H9 (cell line): ENCODE measurements at regions not wholly inside any gene's neighbourhood (a gene's known extent, or its start where the extent isn't known, plus 50 kb on each side); places are given as distances from the start of the nearest gene placed in this dataset.

ENCODE experiments used
- DNase-seq: peaks from one replicate; pipeline ENCODE4 v3.0.0-alpha.2; 2017
- H2AFZ ChIP-seq: one replicate; pipeline ENCODE4 v1.6.1; 2013; ENCODE audit warnings: mild to moderate bottlenecking, low read length, control low read depth, moderate library complexity
- H2AK5ac ChIP-seq: 2 replicates; pipeline ENCODE4 v1.6.1; 2013; ENCODE audit warnings: low read length, control low read depth, mixed read lengths; ENCODE audit not compliant: insufficient read length
- H2BK120ac ChIP-seq: one replicate; pipeline ENCODE4 v1.6.1; 2013; ENCODE audit warnings: low read depth, mild to moderate bottlenecking, low read length, control low read depth, inconsistent platforms; ENCODE audit not compliant: poor library complexity, severe bottlenecking
- H2BK12ac ChIP-seq: 2 replicates; pipeline ENCODE4 v1.6.1; 2013; ENCODE audit warnings: low read length, control low read depth, mixed read lengths, low read depth; ENCODE audit not compliant: insufficient read length
- H2BK15ac ChIP-seq: 2 replicates; pipeline ENCODE4 v1.6.1; 2013; ENCODE audit warnings: low read depth, low read length, control low read depth
- H2BK20ac ChIP-seq: one replicate; pipeline ENCODE4 v1.6.1; 2013; ENCODE audit warnings: low read depth, mild to moderate bottlenecking, low read length, control low read depth, inconsistent platforms; ENCODE audit not compliant: poor library complexity, severe bottlenecking
- H2BK5ac ChIP-seq: 2 replicates; pipeline ENCODE4 v1.6.1; 2013; ENCODE audit warnings: low read length, control low read depth, mixed read lengths; ENCODE audit not compliant: insufficient read length
- H3K14ac ChIP-seq: 2 replicates; pipeline ENCODE4 v1.6.1; 2013; ENCODE audit warnings: low read length, control low read depth; ENCODE audit not compliant: insufficient read depth
- H3K18ac ChIP-seq: 2 replicates; pipeline ENCODE4 v1.6.1; 2013; ENCODE audit warnings: low read depth, mild to moderate bottlenecking, mixed read lengths, low read length, control low read depth; ENCODE audit not compliant: insufficient read length
- H3K23ac ChIP-seq: 2 replicates; pipeline ENCODE4 v1.6.1; 2013; ENCODE audit warnings: low read length, control low read depth, mixed read lengths, low read depth; ENCODE audit not compliant: insufficient read length
- H3K23me2 ChIP-seq: 2 replicates; pipeline ENCODE4 v1.6.1; 2013; ENCODE audit warnings: low read depth, mild to moderate bottlenecking, mixed read lengths, low read length, control low read depth; ENCODE audit not compliant: insufficient read length, poor library complexity, severe bottlenecking
- H3K27ac ChIP-seq: 2 replicates; pipeline ENCODE4 v1.5.1; 2013; ENCODE audit warnings: low read length, control low read depth, mixed read lengths, low read depth; ENCODE audit not compliant: insufficient read length
- H3K27me3 ChIP-seq: 2 replicates; pipeline ENCODE4 v1.6.1; 2013; ENCODE audit warnings: low read length, control low read depth, inconsistent platforms; ENCODE audit not compliant: insufficient read depth
- H3K4ac ChIP-seq: 2 replicates; pipeline ENCODE4 v1.6.1; 2013; ENCODE audit warnings: low read depth, mild to moderate bottlenecking, control low read depth, inconsistent platforms, low read length, moderate library complexity
- H3K4me1 ChIP-seq: 2 replicates; pipeline ENCODE4 v1.6.1; 2013; ENCODE audit warnings: low read length, control low read depth, inconsistent platforms; ENCODE audit not compliant: insufficient read depth
- H3K4me2 ChIP-seq: 2 replicates; pipeline ENCODE4 v1.6.1; 2013; ENCODE audit warnings: low read length, control low read depth, mixed read lengths; ENCODE audit not compliant: insufficient read length, insufficient read depth
- H3K56ac ChIP-seq: 2 replicates; pipeline ENCODE4 v1.6.1; 2013; ENCODE audit warnings: low read depth, mild to moderate bottlenecking, mixed read lengths, low read length, control low read depth; ENCODE audit not compliant: insufficient read length
- H3K79me1 ChIP-seq: 2 replicates; pipeline ENCODE4 v1.6.1; 2013; ENCODE audit warnings: low read depth, mild to moderate bottlenecking, moderate library complexity, low read length, control low read depth, inconsistent platforms; ENCODE audit not compliant: insufficient read depth, poor library complexity, severe bottlenecking
- H3K79me2 ChIP-seq: 2 replicates; pipeline ENCODE4 v1.6.1; 2013; ENCODE audit warnings: low read length, control low read depth, inconsistent platforms; ENCODE audit not compliant: insufficient read depth
- H3K9ac ChIP-seq: 2 replicates; pipeline ENCODE4 v1.6.1; 2013; ENCODE audit warnings: low read length, control low read depth, mixed read lengths; ENCODE audit not compliant: insufficient read length; ENCODE audit errors: extremely low read depth
- H3K9me3 ChIP-seq: one replicate; pipeline ENCODE4 v1.6.1; 2013; ENCODE audit warnings: low read depth, low read length, inconsistent platforms; ENCODE audit not compliant: control insufficient read depth
- H3T11ph ChIP-seq: one replicate; pipeline ENCODE4 v1.6.1; 2013; ENCODE audit warnings: mild to moderate bottlenecking, low read length, control low read depth, inconsistent platforms
- H4K20me1 ChIP-seq: one replicate; pipeline ENCODE4 v1.6.1; 2013; ENCODE audit not compliant: control insufficient read depth, insufficient read length, insufficient read depth
- H4K5ac ChIP-seq: 2 replicates; pipeline ENCODE4 v1.6.1; 2013; ENCODE audit warnings: low read depth, mild to moderate bottlenecking, mixed read lengths, low read length, control low read depth; ENCODE audit not compliant: insufficient read length
- H4K8ac ChIP-seq: replicated peaks from 2 replicates; pipeline ENCODE4 v1.6.1; 2013; ENCODE audit warnings: low read length, control low read depth, mixed read lengths, low read depth; ENCODE audit not compliant: insufficient read length
- H4K91ac ChIP-seq: 2 replicates; pipeline ENCODE4 v1.6.1; 2013; ENCODE audit warnings: low read depth, mild to moderate bottlenecking, moderate library complexity, mixed read lengths, low read length, control low read depth; ENCODE audit not compliant: insufficient read length
- H3K27ac Mint-ChIP-seq, 3 experiments: 2 replicates in 2 of 3; 3 replicates in 1 of 3; pipeline ENCODE4 v1.8.0; 2020 to 2021; ENCODE audit warnings: mixed read lengths in 3 of 3, mild to moderate bottlenecking in 1 of 3, moderate library complexity in 1 of 3
- H3K27me3 Mint-ChIP-seq: 2 replicates; pipeline ENCODE4 v1.8.0; 2021; ENCODE audit warnings: low read depth, mild to moderate bottlenecking, moderate library complexity, mixed read lengths
- H3K36me3 Mint-ChIP-seq, 3 experiments: 2 replicates in 2 of 3; 3 replicates in 1 of 3; pipeline ENCODE4 v1.8.0; 2020 to 2021; ENCODE audit warnings: low read depth in 3 of 3, mixed read lengths in 3 of 3; ENCODE audit not compliant: insufficient read depth in 1 of 3
- H3K4me1 Mint-ChIP-seq, 2 experiments: 2 replicates each; pipeline ENCODE4 v1.8.0; 2020; ENCODE audit warnings: mixed read lengths in 2 of 2
- H3K4me3 Mint-ChIP-seq, 2 experiments: 2 replicates in 1 of 2; 3 replicates in 1 of 2; pipeline ENCODE4 v1.8.0; 2020 to 2021; ENCODE audit warnings: mild to moderate bottlenecking in 2 of 2, mixed read lengths in 2 of 2, moderate library complexity in 1 of 2
- H3K9me3 Mint-ChIP-seq, 2 experiments: 2 replicates in 1 of 2; 3 replicates in 1 of 2; pipeline ENCODE4 v1.8.0; 2020; ENCODE audit warnings: mild to moderate bottlenecking in 2 of 2, mixed read lengths in 2 of 2, moderate library complexity in 1 of 2
- CTCF ChIP-seq: fragments of 200-600 bp; sonication (generic); conservative IDR thresholded peaks from 3 replicates; pipeline ENCODE4 v1.8.0; 2021; ENCODE audit warnings: antibody characterized with exemption, mild to moderate bottlenecking
- WGBS: extraction: QIAGEN DNeasy Blood & Tissue Kit; methylation state at CpG from one replicate; pipeline ENCODE4 v1.1.7; 2013; ENCODE audit warnings: missing lambda C conversion rate, low lambda C conversion rate, mixed read lengths; ENCODE audit not compliant: insufficient read length; ENCODE audit errors: extremely low coverage; 5-methylcytosine and 5-hydroxymethylcytosine counted together

GRCh38 chr2:4725618-4726017 lies 966.6 kb upstream of the SOX11 start:
- Histone ChIP-seq H3K9me3 (no peaks in the 10 kb centered on the region), H2BK12ac (no peak overlapping the region), H4K20me1 (no peaks in the 10 kb centered on the region), H3K4me1 (no peaks in the 10 kb centered on the region; the same call in 1 of the 2 replicates), H2BK20ac (no peak overlapping the region), H3K4me2 (no peak overlapping the region), H3K27me3 (no peaks in the 10 kb centered on the region), H4K8ac (no peak overlapping the region), H3K56ac (no peak overlapping the region), H3K23ac (no peak overlapping the region), H3K79me1 (no peaks in the 10 kb centered on the region), H3K18ac (no peak overlapping the region), H3K79me2 (no peaks in the 10 kb centered on the region), H4K91ac (no peak overlapping the region), H3K27ac (no peak overlapping the region), H3K4ac (no peak overlapping the region), H2BK5ac (no peak overlapping the region), H2BK120ac (no peak overlapping the region), H2BK15ac (no peak overlapping the region), H3K9ac (no peak overlapping the region), H4K5ac (no peak overlapping the region), H3K23me2 (no peaks in the 10 kb centered on the region), H3K14ac (no peak overlapping the region), H3T11ph (no peak overlapping the region), H2AK5ac (no peak overlapping the region), H2AFZ (no peak overlapping the region)
- no peaks in the 10 kb centered on the region for H3K27me3 Mint-ChIP-seq
- no peaks in the 10 kb centered on the region; a peak in 1 of 7 replicates for H3K36me3 Mint-ChIP-seq
- no peak overlapping the region for H3K4me3 Mint-ChIP-seq
- no peak overlapping the region for H3K27ac Mint-ChIP-seq
- H3K4me1 Mint-ChIP-seq, result 0 out of 4 replicates have a peak, but pooled peaks cover 0 to 3% of the 10 kb centered on the region in 2 experiments
- DNase-seq, result no peak
- WGBS, result no CpG with 5 or more reads among the region's 4 CpGs
- H3K9me3 Mint-ChIP-seq, result peaks cover 0 to 3% of the 10 kb centered on the region in 2 experiments; a peak in 1 of 5 replicates
- no peak for TF ChIP-seq CTCF
